HG03039 (cell line): ENCODE measurements at regions not wholly inside any gene's neighbourhood (a gene's known extent, or its start where the extent isn't known, plus 50 kb on each side); places are given as distances from the start of the nearest gene placed in this dataset.
"Not testable (repeated sequence)": the region's sequence is repeated elsewhere in the genome, so short reads cannot be mapped to it uniquely, and the experiment has no call there.

Experiments
- ATAC-seq: cut with Tn5 transposase; IDR thresholded peaks from one replicate; pipeline ENCODE4 v1.9.1; 2021; ENCODE audit warnings: mild to moderate bottlenecking, moderate library complexity; ENCODE audit not compliant: unreplicated experiment

DNA sequence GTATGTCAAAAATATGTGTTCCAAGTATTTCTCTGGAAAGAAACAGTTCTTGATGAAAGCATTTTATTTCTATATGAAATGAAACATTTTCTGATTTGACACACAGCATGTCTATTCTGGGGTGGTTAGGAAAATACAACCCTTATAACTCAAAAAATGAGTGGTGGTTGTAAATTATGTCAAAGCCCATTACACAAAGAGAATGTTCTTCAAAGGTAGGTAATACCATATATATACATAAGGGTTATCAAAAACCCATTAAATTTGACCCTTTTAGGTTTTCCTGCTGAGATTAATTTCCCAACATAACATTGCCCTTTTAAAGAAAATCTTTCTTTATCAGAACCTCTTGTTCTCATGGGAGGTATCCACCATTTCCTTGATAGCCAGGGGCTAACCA is 420.5 kb upstream of the TECRL start:
- ATAC-seq, result no peak

DNA sequence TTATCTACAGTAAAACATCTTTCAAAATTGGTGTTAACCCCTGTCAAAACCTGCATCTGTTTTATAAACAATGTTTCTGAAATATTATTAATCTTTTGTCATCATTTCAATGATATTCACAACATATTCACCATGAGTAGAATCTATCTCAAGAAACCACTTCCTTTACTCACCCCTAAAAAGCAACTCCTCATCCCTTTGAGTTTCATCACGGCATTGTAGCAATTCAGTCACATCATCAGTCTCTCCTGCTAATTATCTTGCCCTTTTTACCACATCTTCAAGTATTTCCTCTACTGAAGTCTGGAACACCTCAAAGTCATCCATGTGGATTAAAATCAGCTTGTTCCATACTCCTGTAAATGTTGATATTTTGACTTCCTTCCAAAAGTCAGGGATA is 415.3 kb upstream of the TECRL start:
- no peak for ATAC-seq

DNA sequence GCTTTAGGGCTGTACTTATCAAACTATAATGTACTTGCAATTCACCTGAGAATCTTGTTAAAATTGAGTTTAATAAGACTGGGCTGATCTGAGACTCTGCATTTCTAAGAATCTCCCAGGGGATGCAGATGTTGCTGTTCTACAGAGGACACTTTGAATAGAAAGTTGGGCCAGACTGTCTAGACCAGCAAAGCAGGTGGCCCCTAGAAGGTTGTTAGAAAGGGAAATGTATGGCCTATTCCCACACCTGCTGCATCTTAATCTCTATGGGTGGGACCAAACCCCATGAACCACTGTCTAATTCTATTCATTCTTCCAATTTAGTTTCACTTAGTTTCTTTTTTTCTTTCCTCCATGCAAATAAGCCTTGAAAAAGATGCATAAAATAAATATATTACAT is 413.2 kb upstream of the TECRL start:
- ATAC-seq, result no peak

DNA sequence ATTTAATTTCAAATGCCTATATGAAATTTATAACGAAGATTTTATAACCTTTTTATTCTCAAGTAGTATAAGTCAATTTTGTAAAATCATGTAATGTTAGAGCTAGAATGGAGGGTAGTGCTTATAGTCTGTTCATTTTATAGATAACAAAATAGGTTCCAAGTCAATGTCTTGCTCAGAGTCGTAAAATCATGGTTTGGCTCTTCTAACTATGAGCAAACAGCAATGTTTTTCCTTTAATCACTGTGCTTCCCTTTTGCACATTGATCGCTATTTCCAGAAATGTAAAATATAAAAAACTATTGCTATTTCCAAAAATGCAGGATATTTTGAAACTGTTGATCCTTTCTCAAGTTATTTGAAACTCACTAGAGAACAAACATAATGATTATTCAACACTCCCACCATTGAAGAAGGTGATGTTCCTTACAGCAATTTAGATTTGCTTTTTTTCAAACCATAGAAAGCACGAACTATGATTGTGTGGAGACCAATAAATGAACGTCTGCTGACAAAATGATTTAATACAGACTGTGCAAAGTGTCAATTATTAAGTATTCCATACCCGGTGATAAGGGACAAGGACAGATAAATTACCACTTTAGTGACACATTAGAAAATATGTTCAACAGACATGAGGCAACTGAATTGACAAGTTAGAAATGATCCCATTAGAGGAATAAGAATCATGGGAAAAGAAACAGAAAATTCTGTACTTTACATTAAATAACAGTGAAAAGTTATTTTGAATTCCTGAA is 412.1 kb upstream of the TECRL start:
- no peak for ATAC-seq

DNA sequence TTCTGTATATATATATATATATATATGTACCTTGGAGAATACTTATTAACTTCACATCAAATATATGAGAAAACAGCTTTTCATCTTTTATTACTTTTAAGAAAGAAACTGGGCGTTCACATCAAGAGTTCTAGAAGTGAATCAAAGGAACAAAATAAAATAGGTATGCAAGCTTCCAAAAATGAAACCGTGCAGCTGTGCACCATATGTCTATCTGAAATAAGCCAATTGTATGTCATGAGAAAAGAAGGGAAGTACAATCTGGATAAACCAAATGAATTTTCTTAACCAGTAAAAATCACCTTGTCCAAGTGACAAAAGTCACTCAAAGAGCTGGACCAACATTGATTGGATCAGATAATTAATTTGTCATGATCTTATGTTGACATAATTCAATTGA is 405.4 kb upstream of the TECRL start:
- no peak for ATAC-seq

DNA sequence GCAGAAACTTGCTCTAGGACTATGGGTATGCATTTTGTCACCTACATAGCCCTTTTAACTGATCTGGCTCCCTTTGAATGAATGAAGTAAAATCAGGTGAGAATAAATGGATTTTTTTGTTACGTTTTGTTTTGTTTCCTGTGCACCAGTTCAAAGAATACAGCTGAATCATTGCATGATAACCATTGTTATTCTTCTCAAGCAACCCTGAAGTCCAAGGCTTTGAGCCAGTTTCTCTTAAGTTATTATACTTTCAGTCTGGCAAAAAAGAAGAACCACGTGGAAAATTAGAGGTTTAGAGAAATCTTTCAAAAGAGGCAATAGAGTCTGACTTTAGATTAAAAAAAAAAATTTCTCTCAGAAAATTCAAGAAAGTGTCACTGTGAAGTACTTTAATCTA is 398.6 kb upstream of the TECRL start:
- ATAC-seq, result no peak

DNA sequence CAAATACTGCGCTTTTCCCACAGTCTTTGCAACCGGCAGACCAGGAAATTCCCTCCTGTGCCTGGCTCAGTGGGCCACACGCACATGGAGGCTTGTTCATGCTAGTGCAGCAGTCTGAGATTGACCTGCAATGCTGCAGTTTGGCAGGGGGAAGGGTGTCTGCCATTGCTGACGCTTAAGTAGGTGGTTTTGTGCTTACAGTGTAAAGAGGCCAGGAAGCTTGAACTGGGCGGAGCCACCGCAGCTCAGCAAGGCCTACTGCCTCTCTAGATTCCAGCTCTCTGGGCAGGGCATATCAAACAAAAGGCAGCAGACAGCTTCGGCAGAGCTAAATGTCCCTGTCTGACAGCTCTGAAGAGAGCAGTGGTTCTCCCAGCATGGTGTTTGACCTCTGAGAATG is 390.5 kb upstream of the TECRL start:
- ATAC-seq, result no peak

DNA sequence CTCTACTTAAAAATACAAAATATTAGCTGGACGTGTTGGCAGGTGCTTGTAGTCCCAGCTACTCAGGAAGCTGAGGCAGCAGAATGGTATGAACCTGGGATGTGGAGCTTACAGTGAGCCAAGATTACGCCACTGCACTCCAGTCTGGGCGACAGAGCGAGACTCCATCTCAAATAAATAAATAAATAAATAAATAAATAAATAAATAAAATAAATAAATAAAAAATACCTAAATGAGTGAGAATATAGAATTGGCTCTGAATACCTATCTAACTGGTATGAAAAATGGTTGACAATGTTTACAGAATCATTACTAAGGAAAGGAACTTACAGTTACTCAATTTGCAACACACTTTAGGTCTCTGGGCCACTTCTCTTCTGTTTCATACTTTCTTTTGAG is 389.6 kb upstream of the TECRL start:
- ATAC-seq, result not testable (repeated sequence)

DNA sequence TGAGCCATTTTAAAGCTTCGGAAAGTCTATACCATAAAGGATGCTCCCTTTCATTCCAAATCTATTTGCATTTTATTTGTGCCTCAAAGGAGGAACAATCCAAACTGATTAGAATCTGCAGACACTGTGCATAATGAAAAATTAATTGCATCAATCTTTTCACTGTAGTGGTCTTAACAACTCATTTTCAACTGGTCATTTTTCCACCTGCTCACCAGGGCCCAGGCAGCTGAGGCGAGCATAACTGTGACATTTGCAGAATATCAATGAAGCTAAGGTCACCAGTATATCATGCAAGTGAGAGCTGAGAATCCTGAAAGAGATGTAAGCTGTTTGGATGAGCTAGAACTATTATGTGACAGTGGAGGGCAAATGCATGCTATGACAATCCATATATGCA is 387.3 kb upstream of the TECRL start:
- no peak for ATAC-seq

DNA sequence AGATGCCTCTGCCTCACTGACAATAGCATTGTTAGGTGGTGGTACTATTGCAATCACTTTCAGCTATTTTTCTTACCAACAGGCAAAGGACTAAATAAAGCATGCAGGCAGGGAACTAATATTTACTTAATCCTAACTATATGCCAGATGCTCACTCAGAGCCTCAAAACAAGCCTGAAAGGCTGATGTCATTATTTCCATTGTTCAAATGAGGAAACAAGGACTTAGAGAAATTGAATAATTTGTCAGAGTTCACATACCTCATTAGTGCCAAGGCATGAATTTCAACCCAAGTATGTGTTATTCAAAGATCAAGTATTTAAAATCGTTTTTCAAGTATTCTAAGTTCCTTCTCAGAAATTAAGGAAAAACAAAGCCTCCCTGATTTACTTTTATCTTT is 374.9 kb upstream of the TECRL start:
- no peak for ATAC-seq

DNA sequence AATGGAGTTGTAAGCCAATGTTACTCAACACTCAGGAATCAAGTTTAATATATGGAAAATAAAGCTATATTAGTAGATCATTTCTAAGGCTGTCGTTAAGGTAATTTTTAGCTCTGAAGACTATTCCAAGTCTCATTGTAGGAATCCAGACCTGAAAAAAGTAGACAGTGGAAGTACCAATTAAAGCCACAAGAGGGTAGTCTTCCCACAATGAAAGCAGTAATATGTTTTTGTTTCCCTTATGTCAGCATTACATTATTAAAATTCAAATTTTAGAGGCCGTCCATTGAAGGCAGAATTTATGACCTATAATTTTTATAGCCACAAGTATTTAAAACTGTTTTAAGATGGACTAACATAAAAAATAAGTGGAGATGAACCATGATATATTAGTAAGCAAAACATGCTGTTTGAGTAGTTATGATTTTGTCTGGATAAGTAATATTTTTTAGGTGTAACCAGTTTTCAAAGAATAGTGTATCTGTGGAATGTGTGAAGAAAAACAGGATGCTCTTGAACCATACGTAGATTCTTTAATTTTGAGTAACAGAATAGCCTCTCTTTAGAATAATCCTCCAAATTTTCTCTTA is 372.6 kb upstream of the TECRL start:
- peak; percentile 46 for ATAC-seq

DNA sequence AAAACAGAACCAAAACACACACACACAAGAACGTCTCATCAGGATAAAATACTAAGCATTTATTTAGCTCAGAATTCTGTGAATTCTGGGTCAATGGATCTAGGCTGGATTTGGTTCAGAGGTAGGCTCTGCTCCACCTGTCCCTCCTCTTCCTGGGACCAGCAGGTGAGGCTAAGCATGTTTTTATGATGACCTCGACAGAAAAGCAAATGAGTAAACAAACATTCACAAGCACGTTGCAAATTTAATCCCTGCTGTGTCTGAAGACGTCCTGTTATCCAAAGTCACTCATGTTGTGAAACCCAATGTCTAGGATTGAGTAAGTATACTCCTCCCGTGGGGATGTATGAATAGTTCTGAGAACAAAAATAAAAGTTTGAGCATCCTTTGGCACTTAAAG is 371.4 kb upstream of the TECRL start:
- no peak for ATAC-seq

DNA sequence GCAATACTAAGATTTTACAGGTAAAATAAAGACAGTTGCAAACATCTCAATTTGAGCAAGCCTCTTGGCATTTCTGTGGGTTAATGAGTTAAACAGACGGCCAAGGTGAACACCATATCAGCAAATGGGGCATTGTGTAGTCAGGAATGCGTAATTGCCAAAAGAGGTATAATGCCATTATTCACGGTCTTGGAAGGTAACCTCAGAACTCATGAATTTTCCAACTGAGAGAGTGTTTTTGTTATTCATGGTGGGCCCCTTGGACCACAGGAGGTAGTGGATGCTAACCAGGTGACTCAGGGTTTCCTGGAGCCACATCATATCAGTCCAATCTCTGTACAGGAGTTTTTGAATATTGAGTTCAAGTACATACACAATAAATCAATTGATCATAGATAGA is 368.0 kb upstream of the TECRL start:
- no peak for ATAC-seq

DNA sequence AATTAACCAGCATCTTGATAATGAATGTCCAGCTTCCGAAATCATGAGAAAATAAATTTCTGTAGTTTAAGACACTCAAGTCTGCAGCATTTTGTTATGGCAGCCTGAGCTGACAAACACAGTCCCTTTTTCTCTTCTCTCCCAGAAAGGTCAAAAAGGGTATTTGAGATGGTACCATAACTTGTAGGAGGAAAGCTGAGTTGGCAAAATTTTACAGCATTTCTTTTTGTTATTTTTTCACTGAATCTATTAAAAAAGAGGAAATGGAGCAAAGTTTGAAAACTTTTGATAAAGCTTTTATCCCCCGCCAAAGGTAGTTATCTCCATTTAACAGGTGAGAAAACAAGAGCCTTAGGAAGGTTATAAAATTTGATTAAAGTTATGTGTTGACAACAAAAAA is 367.6 kb upstream of the TECRL start:
- ATAC-seq, result no peak

DNA sequence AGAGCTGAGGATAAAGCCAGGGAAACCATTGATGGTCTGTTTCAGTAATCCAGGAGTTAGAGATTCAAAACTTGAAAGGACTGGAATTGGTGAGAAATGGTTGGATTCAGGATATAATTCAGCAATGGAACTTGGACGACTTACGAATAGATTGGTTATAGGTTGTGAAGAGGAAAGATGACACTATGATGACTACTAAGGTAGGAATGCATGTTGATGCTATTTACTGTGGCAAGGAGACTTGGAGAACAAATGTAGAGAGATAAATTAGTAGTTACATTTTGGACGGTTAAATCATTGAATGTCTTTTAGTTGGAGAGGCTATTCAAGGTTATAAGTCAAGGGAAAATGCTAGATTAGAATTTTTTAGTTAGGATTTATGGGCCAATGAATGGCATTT is 365.4 kb upstream of the TECRL start:
- no peak for ATAC-seq

DNA sequence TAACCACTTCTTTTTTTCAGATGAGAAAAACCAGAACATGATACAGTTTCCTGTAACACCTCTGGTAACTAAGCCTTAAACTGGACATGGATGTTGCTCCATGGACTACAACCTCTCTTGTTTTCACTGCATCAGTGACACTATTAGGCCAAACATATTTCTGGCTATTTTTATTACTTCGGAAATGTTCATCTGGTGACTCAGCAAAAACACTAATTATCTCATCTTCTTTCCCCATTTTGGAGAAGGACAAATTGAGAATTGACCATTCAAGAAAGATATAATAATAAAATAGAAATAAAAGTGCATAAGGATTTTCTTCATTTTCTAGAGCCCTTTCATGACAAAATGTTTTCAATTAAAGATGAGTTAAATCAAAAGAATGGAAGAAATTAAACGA is 361.9 kb upstream of the TECRL start:
- ATAC-seq, result no peak

DNA sequence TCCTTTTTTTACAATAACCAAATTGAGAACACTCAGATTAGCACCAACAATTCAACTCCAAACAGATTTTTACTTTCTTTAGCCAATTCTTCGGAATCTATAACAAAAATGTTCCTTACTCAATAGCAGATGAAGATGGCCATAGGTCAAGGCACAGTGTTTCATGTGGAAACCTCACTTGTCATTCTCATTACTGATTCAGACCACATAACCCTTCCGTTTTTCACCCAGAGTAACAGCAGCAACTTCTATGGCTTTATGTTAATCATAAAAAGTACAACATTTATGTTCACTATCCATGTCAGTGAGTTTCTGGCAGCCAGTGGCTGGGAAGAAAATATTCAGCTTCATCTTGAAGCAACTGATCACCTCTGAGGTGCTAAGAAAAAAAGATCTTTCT is 358.3 kb upstream of the TECRL start:
- no peak for ATAC-seq

DNA sequence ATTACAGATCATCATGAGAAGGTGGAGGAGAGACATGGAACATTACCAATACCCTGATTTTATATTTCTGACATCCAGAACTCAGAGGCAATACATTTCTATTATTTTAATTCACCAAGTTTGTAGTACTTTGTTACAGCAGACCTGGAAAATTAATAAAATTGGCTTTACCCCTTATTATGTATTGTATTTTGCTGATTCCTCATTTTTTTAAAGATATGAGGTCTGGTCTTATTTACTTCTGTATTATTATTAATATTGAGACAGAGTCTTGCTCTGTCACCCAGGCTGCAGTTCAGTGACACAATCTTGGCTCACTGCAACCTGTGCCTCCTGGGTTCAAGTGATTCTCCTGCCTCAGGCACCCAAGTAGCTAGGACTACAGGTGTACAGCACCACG is 357.3 kb upstream of the TECRL start:
- no peak for ATAC-seq

DNA sequence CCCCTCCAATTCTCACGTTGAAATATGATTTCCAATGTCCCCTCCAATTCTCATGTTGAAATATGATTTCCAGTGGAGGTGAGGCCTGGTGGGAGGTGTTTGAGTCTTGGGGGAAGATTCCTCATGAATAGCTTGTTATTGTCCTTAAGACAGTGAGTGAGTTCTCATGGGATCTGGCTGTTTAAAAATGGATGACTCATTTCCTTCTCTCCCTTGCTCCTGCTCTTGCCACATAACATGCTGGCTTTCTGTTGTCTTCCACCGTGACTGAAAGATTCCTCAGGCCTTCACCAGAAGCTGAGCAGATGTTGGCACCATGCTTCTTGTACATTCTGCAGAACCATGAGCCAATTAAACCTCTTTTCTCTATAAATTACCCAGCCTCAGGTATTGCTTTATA is 346.8 kb upstream of the TECRL start:
- no peak for ATAC-seq

DNA sequence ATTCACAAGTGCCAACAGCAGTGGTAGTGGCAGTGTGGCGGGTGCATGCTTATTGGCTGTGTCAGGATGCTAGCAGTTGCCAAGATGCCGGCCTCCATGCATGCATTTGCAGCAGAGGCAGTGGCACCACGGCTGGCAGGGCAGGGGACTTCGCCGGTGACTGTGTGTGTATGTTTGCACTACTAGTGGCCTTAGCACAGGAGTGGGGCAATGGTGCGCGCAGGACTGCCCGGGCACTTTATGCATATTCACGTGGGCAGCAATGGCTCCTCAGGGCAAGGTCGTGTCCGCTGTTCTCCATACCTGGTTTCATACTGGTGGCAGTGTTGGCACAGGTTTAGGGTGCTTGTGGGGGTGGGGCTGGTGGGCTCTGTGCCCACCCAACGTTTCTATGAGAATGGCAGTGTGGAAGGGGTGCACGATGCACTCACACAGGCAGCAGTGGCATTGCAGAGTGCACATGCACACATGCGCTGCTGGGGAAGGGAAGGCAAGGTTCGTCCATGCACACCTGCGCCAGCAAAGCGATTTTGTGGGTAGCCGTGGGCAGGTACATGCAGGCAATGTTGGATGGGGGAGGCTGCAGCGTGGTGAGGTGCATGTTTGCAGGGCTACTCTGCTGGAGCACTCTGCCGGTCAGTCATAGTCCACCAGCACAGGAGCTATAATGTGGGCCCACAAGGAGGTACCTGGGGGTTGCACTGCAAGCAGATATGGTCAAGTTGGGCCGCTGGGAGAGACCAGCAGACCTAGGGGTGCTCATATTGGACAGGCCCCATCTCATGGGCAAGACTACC is 338.9 kb upstream of the TECRL start:
- no peak for ATAC-seq

DNA sequence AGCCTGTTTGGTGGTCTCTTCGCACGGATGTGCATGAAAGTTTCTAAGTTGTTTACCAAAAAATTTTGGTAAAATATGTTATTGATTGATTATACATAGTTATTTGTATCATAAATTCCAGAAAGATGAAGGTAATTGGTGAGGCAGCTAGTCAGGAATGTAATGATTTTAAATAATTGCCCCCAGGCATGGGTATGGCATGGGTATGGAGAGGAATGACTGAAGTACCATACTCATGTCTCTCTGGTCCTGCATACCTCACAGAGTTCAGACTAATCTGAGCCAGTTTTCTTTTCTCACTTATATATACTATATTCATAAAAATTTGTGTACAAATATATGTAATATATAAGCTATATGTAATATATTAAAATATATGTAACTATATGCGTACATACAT is 329.0 kb upstream of the TECRL start:
- no peak for ATAC-seq

DNA sequence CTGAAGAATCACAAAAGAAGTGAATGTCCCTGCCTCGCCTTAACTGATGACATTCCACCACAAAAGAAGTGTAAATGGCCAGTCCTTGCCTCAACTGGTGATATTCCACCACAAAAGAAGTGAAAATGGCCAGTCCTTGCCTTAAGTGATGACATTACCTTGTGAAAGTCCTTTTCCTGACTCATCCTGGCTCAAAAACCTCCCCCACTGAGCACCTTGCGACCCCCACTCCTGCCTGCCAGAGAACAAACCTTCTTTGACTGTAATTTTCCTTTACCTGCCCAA is 328.5 kb upstream of the TECRL start:
- not testable (repeated sequence) for ATAC-seq
